IMR-90 (cell line): ENCODE measurements at regions not wholly inside any gene's neighbourhood (a gene's known extent, or its start where the extent isn't known, plus 50 kb on each side); places are given as distances from the start of the nearest gene placed in this dataset.

Experiments used
- CEBPB ChIP-seq: IDR thresholded peaks from 2 replicates; pipeline ENCODE4 v1.6.1; 2012; ENCODE audit warnings: low read depth, low read length, improper control_type of control experiment
- CHD1 ChIP-seq: IDR thresholded peaks from 2 replicates; pipeline ENCODE4 v1.6.1; 2012; ENCODE audit warnings: low read depth, low read length, improper control_type of control experiment
- CTCF ChIP-seq: conservative IDR thresholded peaks from 2 replicates; pipeline ENCODE4 v1.5.1; 2012; ENCODE audit warnings: mild to moderate bottlenecking, low read depth, low read length, improper control_type of control experiment
- MAFK ChIP-seq: IDR thresholded peaks from 2 replicates; pipeline ENCODE4 v1.6.1; 2012; ENCODE audit warnings: low read depth, low read length, improper control_type of control experiment
- POLR2A ChIP-seq: IDR thresholded peaks from 2 replicates; pipeline ENCODE4 v1.6.1; 2012; ENCODE audit warnings: mild to moderate bottlenecking, low read depth, low read length
- RAD21 ChIP-seq: IDR thresholded peaks from 2 replicates; pipeline ENCODE4 v1.6.1; 2012; ENCODE audit warnings: low read length, improper control_type of control experiment
- RFX5 ChIP-seq: IDR thresholded peaks from 2 replicates; pipeline ENCODE4 v1.8.0; 2012; ENCODE audit warnings: low read depth, mild to moderate bottlenecking, low read length, moderate library complexity

- TF ChIP-seq CEBPB (no peak), CTCF (no peak), POLR2A (no peak), MAFK (no peak), RAD21 (no peak), RFX5 (no peak), CHD1 (no peak)
Measured at GRCh38 chr3:152069871-152070270, 196.4 kb downstream of the SUCNR1 start.
